NCI-H510A treated with DMSO at 0.1 percent for 48 hours (cell line): ENCODE measurements at regions not wholly inside any gene's neighbourhood (a gene's known extent, or its start where the extent isn't known, plus 50 kb on each side); places are given as distances from the start of the nearest gene placed in this dataset.

Experiments used
- DNase-seq: peaks from one replicate; lab custom pipeline; 2025; lab: John Stamatoyannopoulos, UW

GRCh38 chr6:40074306-40075055 lies 140.2 kb upstream of the MOCS1 start:
- DNase-seq, result no peak

DNA sequence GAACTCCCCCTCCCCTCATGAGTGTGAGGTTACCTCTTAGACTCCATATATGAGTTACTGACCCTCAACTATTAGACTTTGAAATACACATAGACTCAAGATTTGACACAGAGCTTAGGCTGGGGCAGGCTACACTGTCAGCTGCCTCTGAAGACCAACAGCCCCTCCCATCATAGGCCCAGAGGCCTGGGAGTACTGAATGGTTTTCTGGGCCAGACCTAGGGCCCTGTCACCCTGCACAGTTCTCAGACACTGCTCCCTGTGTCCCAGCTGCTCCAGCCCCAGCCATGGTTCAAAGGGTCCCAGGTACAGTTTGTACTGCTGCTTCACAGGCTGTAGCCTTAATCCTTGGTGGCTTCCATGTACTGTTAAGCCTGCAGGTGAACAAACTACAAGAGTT lies 132.1 kb upstream of the MOCS1 start:
- DNase-seq, result no peak

- no peak for DNase-seq
These were observed 122.6 kb upstream of the MOCS1 start for GRCh38 chr6:40056865-40057264.

- DNase-seq, result no peak
These were observed 120.3 kb upstream of the MOCS1 start for GRCh38 chr6:40054602-40055001.

DNA sequence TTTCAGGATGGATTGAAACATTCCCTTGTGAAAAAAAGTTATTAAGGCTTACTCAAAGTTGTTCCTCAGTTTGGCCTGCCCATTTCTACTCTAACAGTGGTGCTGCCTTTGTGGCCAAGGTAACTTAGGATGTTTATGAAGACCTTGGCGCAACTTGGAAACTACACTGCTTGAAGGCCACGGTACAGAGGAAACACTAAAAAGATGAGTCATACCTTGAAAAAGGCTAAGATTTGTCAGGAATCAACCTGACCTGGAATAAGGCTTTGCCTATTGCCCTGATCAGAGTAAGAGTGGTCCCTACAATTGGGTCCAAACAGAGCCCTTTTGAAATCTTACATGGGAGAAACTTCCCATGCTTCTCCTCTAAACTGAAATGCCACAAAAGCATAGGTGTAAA lies 119.9 kb upstream of the MOCS1 start:
- DNase-seq, result no peak

DNA sequence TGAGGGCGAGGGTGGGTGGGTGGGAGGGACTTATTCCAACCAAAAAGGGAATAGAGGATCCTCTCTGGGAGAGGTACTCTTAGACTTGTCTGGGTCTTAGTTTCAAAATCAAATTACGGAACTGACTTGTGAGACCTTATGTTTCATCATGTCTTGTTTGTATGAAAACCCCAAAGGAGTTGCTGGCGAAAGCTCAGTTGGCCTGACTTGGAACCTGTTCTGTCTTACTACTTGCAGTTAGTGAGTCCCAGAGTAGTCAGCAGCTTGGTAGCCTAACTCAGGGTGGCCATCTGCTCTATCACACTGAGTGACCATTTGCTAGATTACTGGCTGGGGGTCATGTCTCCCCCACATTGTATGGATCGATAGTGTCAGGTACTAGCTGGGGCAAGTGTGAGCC lies 114.9 kb upstream of the MOCS1 start:
- DNase-seq, result no peak

DNA sequence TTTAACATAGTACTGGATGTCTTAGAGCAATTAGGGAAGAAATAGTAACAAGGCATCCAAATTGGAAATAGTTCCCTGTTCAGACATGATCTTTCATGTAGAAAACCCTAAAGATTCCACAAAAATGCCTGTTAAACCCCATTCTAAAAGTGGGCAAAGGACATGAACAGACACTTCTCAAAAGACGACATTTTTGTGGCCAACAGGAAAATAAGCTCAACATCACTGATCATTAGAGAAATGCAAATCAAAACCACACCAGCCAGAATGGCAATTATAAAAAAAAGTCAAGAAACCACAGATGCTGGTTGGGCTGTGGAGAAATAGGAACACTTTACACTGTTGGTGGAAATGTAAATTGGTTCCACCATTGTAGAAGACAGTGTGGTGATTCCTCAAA lies 109.9 kb upstream of the MOCS1 start:
- DNase-seq, result no peak

GRCh38 chr6:40042232-40042631 lies 108.0 kb upstream of the MOCS1 start:
- DNase-seq, result no peak

DNA sequence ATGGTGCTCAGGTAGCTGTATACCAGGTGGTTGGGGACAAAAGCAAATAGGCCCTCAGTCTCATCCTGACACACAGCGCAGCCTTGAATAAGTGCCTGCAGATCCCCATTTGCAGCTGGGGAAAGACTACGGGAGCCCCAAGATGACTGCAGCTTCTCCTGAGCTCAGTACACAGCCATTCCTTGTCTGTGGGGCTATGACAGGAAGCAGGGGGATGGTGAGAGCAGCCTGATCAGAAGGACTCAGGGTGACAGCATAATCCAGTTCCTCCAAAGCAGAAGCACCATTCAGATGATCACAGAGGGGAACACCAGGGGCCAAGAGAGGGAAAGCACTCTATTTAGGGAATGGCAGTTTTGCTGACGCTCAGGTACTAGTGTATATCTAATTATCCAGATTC lies 104.8 kb upstream of the MOCS1 start:
- DNase-seq, result no peak

- no peak for DNase-seq
These were observed 104.4 kb upstream of the MOCS1 start for GRCh38 chr6:40038626-40039025.

DNA sequence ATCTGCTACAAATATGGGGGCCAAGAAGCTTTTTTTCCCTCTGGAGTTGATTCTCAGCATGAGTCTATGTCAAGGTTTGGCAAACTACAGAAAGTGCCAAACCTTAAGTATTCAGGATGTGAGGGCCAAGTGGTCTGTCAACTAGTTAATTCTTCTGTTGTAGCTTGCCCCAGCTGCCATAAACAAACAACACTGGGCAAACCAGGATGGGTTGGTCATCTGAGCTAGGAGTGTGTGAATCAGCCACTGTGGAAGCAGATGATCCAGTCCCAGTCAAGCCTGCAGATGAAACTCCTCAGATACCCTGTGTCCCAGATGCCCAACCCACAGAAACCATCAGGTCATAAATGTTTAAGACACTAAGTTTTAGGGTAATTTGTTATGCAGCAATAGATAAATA lies 103.0 kb upstream of the MOCS1 start:
- DNase-seq, result no peak

GRCh38 chr6:40036186-40036585 lies 101.9 kb upstream of the MOCS1 start:
- DNase-seq, result no peak

GRCh38 chr6:40028449-40028848 lies 94.2 kb upstream of the MOCS1 start:
- no peak for DNase-seq

- DNase-seq, result no peak
These were observed 88.6 kb upstream of the MOCS1 start for GRCh38 chr6:40022867-40023266.

GRCh38 chr6:40020166-40020565 lies 85.9 kb upstream of the MOCS1 start:
- no peak for DNase-seq

GRCh38 chr6:40015530-40015929 lies 81.3 kb upstream of the MOCS1 start:
- no peak for DNase-seq

DNA sequence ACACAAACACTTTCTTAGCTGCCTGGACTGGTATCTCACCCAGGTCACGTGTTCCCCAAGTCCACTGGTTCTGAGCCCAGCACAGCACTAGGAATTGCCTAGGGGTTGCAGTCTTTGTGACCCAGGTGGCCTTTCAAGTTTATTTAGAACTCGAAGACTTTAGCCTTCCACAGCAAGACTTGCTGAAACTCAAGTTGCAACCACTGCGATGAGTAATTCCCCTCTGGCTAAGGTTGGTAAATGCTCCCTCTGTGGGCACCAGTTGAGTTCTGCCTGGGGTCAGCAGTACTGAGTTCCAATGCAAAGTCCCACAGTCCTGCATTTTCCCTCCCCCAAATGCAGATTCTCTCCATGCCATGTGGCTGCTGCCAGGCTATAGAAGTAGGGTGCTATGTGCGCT lies 77.6 kb upstream of the MOCS1 start:
- DNase-seq, result no peak

- DNase-seq, result no peak
These were observed 66.8 kb upstream of the MOCS1 start for GRCh38 chr6:40000964-40001515.

DNA sequence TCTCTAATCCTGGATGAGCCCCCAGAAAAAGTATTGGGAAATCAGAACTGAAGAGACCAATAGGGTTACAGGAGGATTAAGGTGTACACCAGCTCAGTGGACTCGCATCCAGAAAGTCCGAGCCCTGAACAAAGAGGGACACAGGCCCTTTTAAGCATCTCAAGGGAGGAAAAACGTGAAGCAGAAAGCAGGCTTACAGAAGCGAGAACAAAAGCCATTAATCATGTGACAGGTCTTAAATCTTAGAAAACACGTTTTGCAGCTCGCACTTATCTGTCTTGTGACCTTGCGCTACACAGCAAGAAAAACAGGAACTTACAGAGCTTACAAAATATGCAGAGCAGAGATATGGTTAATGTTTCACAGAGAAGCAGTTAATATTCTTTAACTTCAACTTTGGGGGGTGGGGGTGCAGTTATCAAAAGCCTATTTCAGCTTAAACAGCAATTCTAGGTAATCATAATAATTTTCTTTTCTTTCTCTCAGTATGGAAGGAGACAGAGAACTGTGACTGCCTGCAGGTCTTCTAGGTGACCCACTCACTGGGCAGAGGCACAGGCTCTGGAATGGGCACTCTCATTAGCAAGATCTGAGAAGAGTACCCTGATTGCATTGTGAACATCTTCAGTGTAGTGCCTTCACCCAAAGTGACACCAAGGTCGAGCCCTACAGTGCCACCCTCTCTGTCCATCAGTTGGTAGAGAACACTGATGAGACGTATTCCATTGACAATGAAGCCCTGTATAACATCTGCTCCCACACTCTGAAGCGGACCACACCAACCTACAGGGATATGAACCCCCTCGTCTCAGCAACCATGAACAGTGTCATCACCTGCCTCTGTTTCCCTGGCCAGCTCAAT lies 65.0 kb upstream of the MOCS1 start:
- no peak for DNase-seq

DNA sequence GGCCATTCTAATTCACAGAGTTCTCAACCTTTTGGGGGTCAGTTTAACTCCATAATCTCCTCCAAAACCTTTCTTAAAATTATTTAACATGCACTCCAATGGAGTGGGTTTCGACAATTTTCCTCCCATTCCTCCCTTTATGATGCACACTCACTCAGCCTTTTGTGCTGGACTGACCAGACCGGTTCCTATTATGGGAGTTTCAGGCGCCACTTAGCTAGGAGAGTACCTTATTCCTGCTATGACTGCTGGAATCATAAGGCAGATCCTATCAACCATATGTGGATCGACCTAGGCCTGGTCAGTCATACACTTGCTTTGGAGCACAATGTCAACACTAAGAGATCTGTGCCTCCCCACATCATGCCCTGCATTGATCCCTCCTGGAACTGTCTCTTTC lies 63.9 kb upstream of the MOCS1 start:
- peak; percentile 35 for DNase-seq

GRCh38 chr6:39997101-39997635 lies 62.9 kb upstream of the MOCS1 start:
- peak; percentile 58 for DNase-seq

GRCh38 chr6:39995633-39996032 lies 61.4 kb upstream of the MOCS1 start:
- no peak for DNase-seq
